ENCODE measurements at regions not wholly inside any gene's neighbourhood (a gene's known extent, or its start where the extent isn't known, plus 50 kb on each side); places are given as distances from the start of the nearest gene placed in this dataset.

DNA sequence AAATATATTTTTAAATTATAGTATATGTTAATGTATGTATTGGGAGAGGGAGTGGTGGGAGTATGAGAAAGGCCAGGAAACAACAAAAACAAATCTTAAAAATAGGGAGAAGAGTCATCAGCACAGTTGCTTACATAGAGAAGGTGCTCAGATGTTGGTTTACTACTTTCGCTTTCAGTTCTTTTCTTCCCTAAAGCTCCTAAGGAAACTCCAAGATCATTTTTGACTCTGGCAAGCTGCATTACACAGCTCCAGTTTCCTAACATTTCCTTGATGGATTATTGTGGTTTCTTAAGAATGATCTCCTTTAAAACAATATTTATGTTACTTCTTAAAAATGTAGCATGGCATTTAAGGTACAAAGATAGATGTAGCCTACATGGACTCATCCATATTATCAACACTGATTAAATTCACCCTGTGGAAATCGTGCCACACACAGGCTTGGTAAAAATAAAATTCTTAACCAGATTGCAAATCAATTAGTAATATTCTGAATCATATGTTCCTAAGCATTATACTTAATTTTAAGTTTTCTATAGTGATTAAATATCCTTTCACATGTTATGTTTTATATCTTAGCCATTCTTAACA, 118.0 kb upstream of the MAN1A1 start:
- no peak overlapping the region for H3K27ac Mint-ChIP-seq
- ATAC-seq (no peak), DNase-seq (ENCODE audit: low spot score) (no peak)
- Histone ChIP-seq H3F3A (replicated peaks; ENCODE audit: low read depth) (no peaks in the 10 kb centered on the region), H2AFZ (no peak overlapping the region), H3K27ac (ENCODE audit: low read depth) (no peak overlapping the region), H3K27me3 (ENCODE audit: insufficient read depth) (no peaks in the 10 kb centered on the region), H3K36me3 (ENCODE audit: insufficient read depth) (no peaks in the 10 kb centered on the region), H3K4me2 (no peak overlapping the region), H4K20me1 (replicated peaks; ENCODE audit: insufficient read depth) (no peaks in the 10 kb centered on the region), H3K79me2 (replicated peaks; ENCODE audit: insufficient read depth) (no peaks in the 10 kb centered on the region), H3K4me1 (ENCODE audit: insufficient read depth) (no peaks in the 10 kb centered on the region), H3K4me3 (no peak overlapping the region), H3K9me2 (ENCODE audit: insufficient read depth) (no peaks in the 10 kb centered on the region)
- TF ChIP-seq, protein P1, sequence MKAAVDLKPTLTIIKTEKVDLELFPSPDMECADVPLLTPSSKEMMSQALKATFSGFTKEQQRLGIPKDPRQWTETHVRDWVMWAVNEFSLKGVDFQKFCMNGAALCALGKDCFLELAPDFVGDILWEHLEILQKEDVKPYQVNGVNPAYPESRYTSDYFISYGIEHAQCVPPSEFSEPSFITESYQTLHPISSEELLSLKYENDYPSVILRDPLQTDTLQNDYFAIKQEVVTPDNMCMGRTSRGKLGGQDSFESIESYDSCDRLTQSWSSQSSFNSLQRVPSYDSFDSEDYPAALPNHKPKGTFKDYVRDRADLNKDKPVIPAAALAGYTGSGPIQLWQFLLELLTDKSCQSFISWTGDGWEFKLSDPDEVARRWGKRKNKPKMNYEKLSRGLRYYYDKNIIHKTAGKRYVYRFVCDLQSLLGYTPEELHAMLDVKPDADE (IDR thresholded peaks at IDR 0.05), result no peak
- TF ChIP-seq JUNB (IDR thresholded peaks at IDR 0.05; ENCODE audit: unreplicated experiment) (no peak), ZNF331 (CRISPR knock-in tag; IDR thresholded peaks at IDR 0.05; ENCODE audit: low read depth) (no peak)
- TF ChIP-seq, protein P2, sequence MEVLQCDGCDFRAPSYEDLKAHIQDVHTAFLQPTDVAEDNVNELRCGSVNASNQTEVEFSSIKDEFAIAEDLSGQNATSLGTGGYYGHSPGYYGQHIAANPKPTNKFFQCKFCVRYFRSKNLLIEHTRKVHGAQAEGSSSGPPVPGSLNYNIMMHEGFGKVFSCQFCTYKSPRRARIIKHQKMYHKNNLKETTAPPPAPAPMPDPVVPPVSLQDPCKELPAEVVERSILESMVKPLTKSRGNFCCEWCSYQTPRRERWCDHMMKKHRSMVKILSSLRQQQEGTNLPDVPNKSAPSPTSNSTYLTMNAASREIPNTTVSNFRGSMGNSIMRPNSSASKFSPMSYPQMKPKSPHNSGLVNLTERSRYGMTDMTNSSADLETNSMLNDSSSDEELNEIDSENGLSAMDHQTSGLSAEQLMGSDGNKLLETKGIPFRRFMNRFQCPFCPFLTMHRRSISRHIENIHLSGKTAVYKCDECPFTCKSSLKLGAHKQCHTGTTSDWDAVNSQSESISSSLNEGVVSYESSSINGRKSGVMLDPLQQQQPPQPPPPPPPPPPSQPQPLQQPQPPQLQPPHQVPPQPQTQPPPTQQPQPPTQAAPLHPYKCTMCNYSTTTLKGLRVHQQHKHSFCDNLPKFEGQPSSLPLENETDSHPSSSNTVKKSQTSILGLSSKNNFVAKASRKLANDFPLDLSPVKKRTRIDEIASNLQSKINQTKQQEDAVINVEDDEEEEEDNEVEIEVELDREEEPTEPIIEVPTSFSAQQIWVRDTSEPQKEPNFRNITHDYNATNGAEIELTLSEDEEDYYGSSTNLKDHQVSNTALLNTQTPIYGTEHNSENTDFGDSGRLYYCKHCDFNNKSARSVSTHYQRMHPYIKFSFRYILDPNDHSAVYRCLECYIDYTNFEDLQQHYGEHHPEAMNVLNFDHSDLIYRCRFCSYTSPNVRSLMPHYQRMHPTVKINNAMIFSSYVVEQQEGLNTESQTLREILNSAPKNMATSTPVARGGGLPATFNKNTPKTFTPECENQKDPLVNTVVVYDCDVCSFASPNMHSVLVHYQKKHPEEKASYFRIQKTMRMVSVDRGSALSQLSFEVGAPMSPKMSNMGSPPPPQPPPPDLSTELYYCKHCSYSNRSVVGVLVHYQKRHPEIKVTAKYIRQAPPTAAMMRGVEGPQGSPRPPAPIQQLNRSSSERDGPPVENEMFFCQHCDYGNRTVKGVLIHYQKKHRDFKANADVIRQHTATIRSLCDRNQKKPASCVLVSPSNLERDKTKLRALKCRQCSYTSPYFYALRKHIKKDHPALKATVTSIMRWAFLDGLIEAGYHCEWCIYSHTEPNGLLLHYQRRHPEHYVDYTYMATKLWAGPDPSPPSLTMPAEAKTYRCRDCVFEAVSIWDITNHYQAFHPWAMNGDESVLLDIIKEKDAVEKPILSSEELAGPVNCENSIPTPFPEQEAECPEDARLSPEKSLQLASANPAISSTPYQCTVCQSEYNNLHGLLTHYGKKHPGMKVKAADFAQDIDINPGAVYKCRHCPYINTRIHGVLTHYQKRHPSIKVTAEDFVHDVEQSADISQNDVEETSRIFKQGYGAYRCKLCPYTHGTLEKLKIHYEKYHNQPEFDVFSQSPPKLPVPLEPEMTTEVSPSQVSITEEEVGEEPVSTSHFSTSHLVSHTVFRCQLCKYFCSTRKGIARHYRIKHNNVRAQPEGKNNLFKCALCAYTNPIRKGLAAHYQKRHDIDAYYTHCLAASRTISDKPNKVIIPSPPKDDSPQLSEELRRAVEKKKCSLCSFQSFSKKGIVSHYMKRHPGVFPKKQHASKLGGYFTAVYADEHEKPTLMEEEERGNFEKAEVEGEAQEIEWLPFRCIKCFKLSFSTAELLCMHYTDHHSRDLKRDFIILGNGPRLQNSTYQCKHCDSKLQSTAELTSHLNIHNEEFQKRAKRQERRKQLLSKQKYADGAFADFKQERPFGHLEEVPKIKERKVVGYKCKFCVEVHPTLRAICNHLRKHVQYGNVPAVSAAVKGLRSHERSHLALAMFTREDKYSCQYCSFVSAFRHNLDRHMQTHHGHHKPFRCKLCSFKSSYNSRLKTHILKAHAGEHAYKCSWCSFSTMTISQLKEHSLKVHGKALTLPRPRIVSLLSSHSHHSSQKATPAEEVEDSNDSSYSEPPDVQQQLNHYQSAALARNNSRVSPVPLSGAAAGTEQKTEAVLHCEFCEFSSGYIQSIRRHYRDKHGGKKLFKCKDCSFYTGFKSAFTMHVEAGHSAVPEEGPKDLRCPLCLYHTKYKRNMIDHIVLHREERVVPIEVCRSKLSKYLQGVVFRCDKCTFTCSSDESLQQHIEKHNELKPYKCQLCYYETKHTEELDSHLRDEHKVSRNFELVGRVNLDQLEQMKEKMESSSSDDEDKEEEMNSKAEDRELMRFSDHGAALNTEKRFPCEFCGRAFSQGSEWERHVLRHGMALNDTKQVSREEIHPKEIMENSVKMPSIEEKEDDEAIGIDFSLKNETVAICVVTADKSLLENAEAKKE (CRISPR knock-in tag; IDR thresholded peaks at IDR 0.05), result no peak
- no peaks in the 10 kb centered on the region for H3K9me3 Mint-ChIP-seq
- H3K27me3 Mint-ChIP-seq (ENCODE audit: insufficient read depth, low read depth, poor library complexity), result no peaks in the 10 kb centered on the region
- peaks cover 12% of the 10 kb centered on the region for H3K4me1 Mint-ChIP-seq
- H3K4me3 Mint-ChIP-seq, result no peak overlapping the region
- no peaks in the 10 kb centered on the region for H3K36me3 Mint-ChIP-seq (ENCODE audit: low read depth)

DNA sequence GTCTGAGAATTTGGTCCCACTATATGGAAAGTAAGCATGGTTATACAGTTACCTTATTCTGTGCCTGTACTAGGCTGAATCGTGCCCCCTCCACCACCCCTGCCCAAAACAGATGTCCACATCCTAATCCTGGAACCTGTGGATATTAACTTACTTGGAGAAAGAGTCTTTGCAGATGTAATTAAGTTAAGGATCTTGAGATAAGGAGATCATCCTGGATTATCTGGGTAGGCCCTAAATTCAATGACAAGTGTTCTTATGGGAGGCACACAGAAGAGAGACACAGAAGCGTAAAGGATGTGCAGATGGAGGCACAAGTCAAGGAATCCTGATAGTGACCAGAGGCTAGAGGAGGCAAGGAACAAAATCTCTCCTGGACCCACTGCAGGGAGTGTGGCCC, 116.7 kb upstream of the MAN1A1 start:
- no peaks in the 10 kb centered on the region for H3K9me3 Mint-ChIP-seq
- Histone ChIP-seq H3K4me3 (no peak overlapping the region), H3K9me2 (ENCODE audit: insufficient read depth) (no peaks in the 10 kb centered on the region), H4K20me1 (replicated peaks; ENCODE audit: insufficient read depth) (no peaks in the 10 kb centered on the region), H3K4me1 (ENCODE audit: insufficient read depth) (no peaks in the 10 kb centered on the region), H3K36me3 (ENCODE audit: insufficient read depth) (no peaks in the 10 kb centered on the region), H3F3A (replicated peaks; ENCODE audit: low read depth) (no peaks in the 10 kb centered on the region), H3K27me3 (ENCODE audit: insufficient read depth) (no peaks in the 10 kb centered on the region), H3K79me2 (replicated peaks; ENCODE audit: insufficient read depth) (no peaks in the 10 kb centered on the region), H2AFZ (no peak overlapping the region), H3K27ac (ENCODE audit: low read depth) (no peak overlapping the region), H3K4me2 (no peak overlapping the region)
- peaks cover 12% of the 10 kb centered on the region for H3K4me1 Mint-ChIP-seq
- no peak for ATAC-seq
- H3K4me3 Mint-ChIP-seq, result no peak overlapping the region
- no peaks in the 10 kb centered on the region for H3K36me3 Mint-ChIP-seq (ENCODE audit: low read depth)
- DNase-seq (ENCODE audit: low spot score), result no peak
- H3K27me3 Mint-ChIP-seq (ENCODE audit: insufficient read depth, low read depth, poor library complexity), result peaks cover 2% of the 10 kb centered on the region
- H3K27ac Mint-ChIP-seq, result no peak overlapping the region
- TF ChIP-seq, protein P3, sequence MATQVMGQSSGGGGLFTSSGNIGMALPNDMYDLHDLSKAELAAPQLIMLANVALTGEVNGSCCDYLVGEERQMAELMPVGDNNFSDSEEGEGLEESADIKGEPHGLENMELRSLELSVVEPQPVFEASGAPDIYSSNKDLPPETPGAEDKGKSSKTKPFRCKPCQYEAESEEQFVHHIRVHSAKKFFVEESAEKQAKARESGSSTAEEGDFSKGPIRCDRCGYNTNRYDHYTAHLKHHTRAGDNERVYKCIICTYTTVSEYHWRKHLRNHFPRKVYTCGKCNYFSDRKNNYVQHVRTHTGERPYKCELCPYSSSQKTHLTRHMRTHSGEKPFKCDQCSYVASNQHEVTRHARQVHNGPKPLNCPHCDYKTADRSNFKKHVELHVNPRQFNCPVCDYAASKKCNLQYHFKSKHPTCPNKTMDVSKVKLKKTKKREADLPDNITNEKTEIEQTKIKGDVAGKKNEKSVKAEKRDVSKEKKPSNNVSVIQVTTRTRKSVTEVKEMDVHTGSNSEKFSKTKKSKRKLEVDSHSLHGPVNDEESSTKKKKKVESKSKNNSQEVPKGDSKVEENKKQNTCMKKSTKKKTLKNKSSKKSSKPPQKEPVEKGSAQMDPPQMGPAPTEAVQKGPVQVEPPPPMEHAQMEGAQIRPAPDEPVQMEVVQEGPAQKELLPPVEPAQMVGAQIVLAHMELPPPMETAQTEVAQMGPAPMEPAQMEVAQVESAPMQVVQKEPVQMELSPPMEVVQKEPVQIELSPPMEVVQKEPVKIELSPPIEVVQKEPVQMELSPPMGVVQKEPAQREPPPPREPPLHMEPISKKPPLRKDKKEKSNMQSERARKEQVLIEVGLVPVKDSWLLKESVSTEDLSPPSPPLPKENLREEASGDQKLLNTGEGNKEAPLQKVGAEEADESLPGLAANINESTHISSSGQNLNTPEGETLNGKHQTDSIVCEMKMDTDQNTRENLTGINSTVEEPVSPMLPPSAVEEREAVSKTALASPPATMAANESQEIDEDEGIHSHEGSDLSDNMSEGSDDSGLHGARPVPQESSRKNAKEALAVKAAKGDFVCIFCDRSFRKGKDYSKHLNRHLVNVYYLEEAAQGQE (IDR thresholded peaks at IDR 0.05; ENCODE audit: unreplicated experiment), result no peak
- TF ChIP-seq ZNF114 (CRISPR knock-in tag; IDR thresholded peaks at IDR 0.05) (no peak), EZH2phosphoT487 (IDR thresholded peaks at IDR 0.05; ENCODE audit: unreplicated experiment) (no peak), STAT1 (IDR thresholded peaks at IDR 0.05; ENCODE audit: unreplicated experiment) (no peak), JUNB (IDR thresholded peaks at IDR 0.05; ENCODE audit: unreplicated experiment) (no peak)
